IMR-90 (cell line): ENCODE measurements at regions not wholly inside any gene's neighbourhood (a gene's known extent, or its start where the extent isn't known, plus 50 kb on each side); places are given as distances from the start of the nearest gene placed in this dataset.

Experiments used
- ATAC-seq: fragments of 200-7000 bp; cut with Tn5 transposase; 2 replicates; pipeline ENCODE4 v1.9.1; 2020; ENCODE audit warnings: low read depth, mild to moderate bottlenecking, moderate library complexity
- BruUV-seq: library from RNA; stranded (reverse); fragments of 400-500 nt; replicated peaks from 2 replicates; lab custom pipeline; 2021; lab: Mats Ljungman, UMichigan
- CTCF ChIA-PET: fragments of 300-600 bp; formaldehyde crosslinking; extraction: SDS; loops from one replicate; lab custom pipeline; 2021; ENCODE audit warnings: antibody characterized with exemption; lab: Yijun Ruan, JAX
- POLR2A ChIA-PET: fragments of 300-600 bp; sonication (Branson Sonifier 250); formaldehyde crosslinking; loops from one replicate; lab custom pipeline; 2022; ENCODE audit warnings: antibody characterized with exemption; ENCODE audit not compliant: unreplicated experiment; lab: Charles Lee
- DNase-seq: peaks from one replicate; pipeline ENCODE4 v3.0.0; 2013
- H2AFZ ChIP-seq: replicated peaks from 2 replicates; pipeline ENCODE3; 2013; ENCODE audit warnings: low read length, mild to moderate bottlenecking; ENCODE audit not compliant: poor library complexity
- H2AK5ac ChIP-seq: 2 replicates; pipeline ENCODE4 v1.6.1; 2013; ENCODE audit warnings: low read depth, low read length, inconsistent platforms
- H2AK9ac ChIP-seq: replicated peaks from 2 replicates; pipeline ENCODE3; 2013; ENCODE audit warnings: mild to moderate bottlenecking, low read depth, low read length, moderate library complexity; ENCODE audit not compliant: poor library complexity
- H2BK120ac ChIP-seq: 2 replicates; pipeline ENCODE4 v1.6.1; 2013; ENCODE audit warnings: low read depth, low read length, inconsistent platforms
- H2BK15ac ChIP-seq: 3 replicates; pipeline ENCODE4 v1.6.1; 2013; ENCODE audit warnings: low read depth, low read length, inconsistent platforms
- H2BK20ac ChIP-seq: 2 replicates; pipeline ENCODE4 v1.6.1; 2013; ENCODE audit warnings: low read depth, mild to moderate bottlenecking, inconsistent platforms, low read length, moderate library complexity
- H2BK5ac ChIP-seq: 2 replicates; pipeline ENCODE4 v1.6.1; 2013; ENCODE audit warnings: mild to moderate bottlenecking, low read depth, low read length, inconsistent platforms; ENCODE audit not compliant: poor library complexity, severe bottlenecking
- H3K14ac ChIP-seq: replicated peaks from 2 replicates; pipeline ENCODE4 v1.6.1; 2013; ENCODE audit warnings: low read depth, low read length, inconsistent platforms
- H3K18ac ChIP-seq: 2 replicates; pipeline ENCODE4 v1.6.1; 2013; ENCODE audit warnings: low read depth, low read length, control low read depth
- H3K23ac ChIP-seq: 2 replicates; pipeline ENCODE4 v1.6.1; 2013; ENCODE audit warnings: low read depth, low read length, inconsistent platforms
- H3K27ac ChIP-seq: 2 replicates; pipeline ENCODE4 v1.5.1; 2013; ENCODE audit warnings: mild to moderate bottlenecking, control low read depth, low read length; ENCODE audit not compliant: insufficient read depth
- H3K27me3 ChIP-seq: 2 replicates; pipeline ENCODE4 v1.6.1; 2013; ENCODE audit warnings: low read length; ENCODE audit not compliant: control insufficient read depth, insufficient read depth
- H3K36me3 ChIP-seq: 2 replicates; pipeline ENCODE4 v1.6.1; 2013; ENCODE audit warnings: low read length, mixed read lengths; ENCODE audit not compliant: control insufficient read depth, insufficient read depth
- H3K4ac ChIP-seq: 2 replicates; pipeline ENCODE4 v1.6.1; 2013; ENCODE audit warnings: low read depth, low read length, inconsistent platforms
- H3K4me1 ChIP-seq: 2 replicates; pipeline ENCODE4 v1.6.1; 2013; ENCODE audit warnings: low read length, mixed read lengths; ENCODE audit not compliant: control insufficient read depth, insufficient read depth
- H3K4me2 ChIP-seq: 2 replicates; pipeline ENCODE4 v1.6.1; 2013; ENCODE audit warnings: low read depth, mild to moderate bottlenecking, control low read depth, low read length, moderate library complexity
- H3K4me3 ChIP-seq: 2 replicates; pipeline ENCODE4 v1.5.1; 2013; ENCODE audit warnings: low read depth, mild to moderate bottlenecking, control low read depth, low read length, moderate library complexity; ENCODE audit not compliant: insufficient read depth
- H3K56ac ChIP-seq: 2 replicates; pipeline ENCODE4 v1.6.1; 2013; ENCODE audit warnings: low read length, inconsistent platforms; ENCODE audit not compliant: insufficient read depth; ENCODE audit errors: extremely low read depth
- H3K79me1 ChIP-seq, 2 experiments: 2 replicates each; pipeline ENCODE4 v1.6.1; 2013; ENCODE audit warnings: low read length in 2 of 2, inconsistent platforms in 1 of 2, low read depth in 1 of 2
- H3K9ac ChIP-seq: 2 replicates; pipeline ENCODE4 v1.6.1; 2013; ENCODE audit warnings: low read depth, low read length, control low read depth
- H3K9me1 ChIP-seq: 2 replicates; pipeline ENCODE4 v1.6.1; 2013; ENCODE audit warnings: low read length, inconsistent platforms; ENCODE audit not compliant: insufficient read depth
- H3K9me3 ChIP-seq: 2 replicates; pipeline ENCODE4 v1.6.1; 2013; ENCODE audit warnings: low read length; ENCODE audit not compliant: control insufficient read depth, insufficient read depth
- H4K20me1 ChIP-seq: 2 replicates; pipeline ENCODE4 v1.6.1; 2013; ENCODE audit warnings: low read length, inconsistent platforms; ENCODE audit not compliant: insufficient read depth
- H4K5ac ChIP-seq: 2 replicates; pipeline ENCODE4 v1.6.1; 2013; ENCODE audit warnings: mild to moderate bottlenecking, low read depth, low read length, control low read depth
- H4K8ac ChIP-seq, 2 experiments: 2 replicates each; pipeline ENCODE4 v1.6.1; 2013; ENCODE audit warnings: low read depth in 2 of 2, low read length in 2 of 2, control low read depth in 1 of 2, inconsistent platforms in 1 of 2
- H4K91ac ChIP-seq: 2 replicates; pipeline ENCODE4 v1.6.1; 2013; ENCODE audit warnings: low read depth, low read length, inconsistent platforms; ENCODE audit not compliant: insufficient read depth
- CHD1 ChIP-seq: IDR thresholded peaks from 2 replicates; pipeline ENCODE4 v1.6.1; 2012; ENCODE audit warnings: low read depth, low read length, improper control_type of control experiment
- MAFK ChIP-seq: IDR thresholded peaks from 2 replicates; pipeline ENCODE4 v1.6.1; 2012; ENCODE audit warnings: low read depth, low read length, improper control_type of control experiment
- RFX5 ChIP-seq: IDR thresholded peaks from 2 replicates; pipeline ENCODE4 v1.8.0; 2012; ENCODE audit warnings: low read depth, mild to moderate bottlenecking, low read length, moderate library complexity
- WGBS, 2 experiments: methylation state at CpG; one replicate each; pipeline versions ENCODE4 v1.1.5 to v1.1.7; 2013; ENCODE audit warnings: missing lambda C conversion rate in 2 of 2; ENCODE audit not compliant: insufficient read length in 1 of 2; ENCODE audit errors: extremely low coverage in 2 of 2; 5-methylcytosine and 5-hydroxymethylcytosine counted together
- dilution Hi-C: fragments of 300-500 bp; cut with HindIII; formaldehyde crosslinking; loops from one replicate; pipeline ENCODE4 v1.14.3; 2018; ENCODE audit warnings: low sequenced_read_pairs; ENCODE audit not compliant: unreplicated experiment
- in situ Hi-C: fragments of 300-500 bp; cut with MboI; formaldehyde crosslinking; loops from 3 replicates; pipeline ENCODE4 v1.14.3; 2019; ENCODE audit warnings: low sequenced_read_pairs, inconsistent platforms, mixed read lengths
- intact Hi-C: fragments of 100-400 bp; cut with micrococcal nuclease; formaldehyde crosslinking; loops from 2 replicates; pipeline ENCODE4 v1.10.0; 2022
- TF ChIP-seq, protein P1 (sequence below): conservative IDR thresholded peaks from 2 replicates; pipeline ENCODE4 v1.5.1; 2012; ENCODE audit warnings: mild to moderate bottlenecking, low read depth, low read length, improper control_type of control experiment

- intact Hi-C loops (no loop called here), dilution Hi-C loops (no loop called here), in situ Hi-C loops (loop anchor here (25.0 kb wide), 1 partner anchor 417 kb away; no protein-coding TSS in a partner anchor)
- H3K79me1 ChIP-seq, result no peaks in the 10 kb centered on the region
- H4K91ac ChIP-seq, result no peak overlapping the region
- H4K5ac ChIP-seq, result no peak overlapping the region
- no peak overlapping the region for H3K14ac ChIP-seq
- H3K56ac ChIP-seq, result no peak overlapping the region
- H3K36me3 ChIP-seq, result no peaks in the 10 kb centered on the region
- no peak overlapping the region for H3K4me2 ChIP-seq
- no peak overlapping the region for H2BK5ac ChIP-seq
- TF ChIP-seq CHD1 (no peak), MAFK (no peak), RFX5 (no peak)
- TF ChIP-seq, protein P1, sequence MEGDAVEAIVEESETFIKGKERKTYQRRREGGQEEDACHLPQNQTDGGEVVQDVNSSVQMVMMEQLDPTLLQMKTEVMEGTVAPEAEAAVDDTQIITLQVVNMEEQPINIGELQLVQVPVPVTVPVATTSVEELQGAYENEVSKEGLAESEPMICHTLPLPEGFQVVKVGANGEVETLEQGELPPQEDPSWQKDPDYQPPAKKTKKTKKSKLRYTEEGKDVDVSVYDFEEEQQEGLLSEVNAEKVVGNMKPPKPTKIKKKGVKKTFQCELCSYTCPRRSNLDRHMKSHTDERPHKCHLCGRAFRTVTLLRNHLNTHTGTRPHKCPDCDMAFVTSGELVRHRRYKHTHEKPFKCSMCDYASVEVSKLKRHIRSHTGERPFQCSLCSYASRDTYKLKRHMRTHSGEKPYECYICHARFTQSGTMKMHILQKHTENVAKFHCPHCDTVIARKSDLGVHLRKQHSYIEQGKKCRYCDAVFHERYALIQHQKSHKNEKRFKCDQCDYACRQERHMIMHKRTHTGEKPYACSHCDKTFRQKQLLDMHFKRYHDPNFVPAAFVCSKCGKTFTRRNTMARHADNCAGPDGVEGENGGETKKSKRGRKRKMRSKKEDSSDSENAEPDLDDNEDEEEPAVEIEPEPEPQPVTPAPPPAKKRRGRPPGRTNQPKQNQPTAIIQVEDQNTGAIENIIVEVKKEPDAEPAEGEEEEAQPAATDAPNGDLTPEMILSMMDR, result no peak
- H3K23ac ChIP-seq, result no peak overlapping the region
- H3K18ac ChIP-seq, result no peak overlapping the region
- H2AK9ac ChIP-seq, result no peak overlapping the region
- H3K27ac ChIP-seq, result no peak overlapping the region
- no peaks in the 10 kb centered on the region for H4K20me1 ChIP-seq
- no peak overlapping the region for H3K4me3 ChIP-seq
- no peak overlapping the region for H2BK20ac ChIP-seq
- ChIA-PET CTCF (no interaction called here), POLR2A (no interaction called here)
- DNase-seq (no peak), ATAC-seq (no peak)
- H4K8ac ChIP-seq, result no peak overlapping the region
- H2AK5ac ChIP-seq, result no peak overlapping the region
- no peak overlapping the region for H3K4ac ChIP-seq
- H3K27me3 ChIP-seq, result no peaks in the 10 kb centered on the region
- WGBS, 2 experiments, result no CpG with 5 or more reads among the region's 7 CpGs
- H2BK15ac ChIP-seq, result no peak overlapping the region
- H2AFZ ChIP-seq, result no peak overlapping the region
- peaks cover 10% of the 10 kb centered on the region; the same call in 1 of the 2 replicates for H3K9me3 ChIP-seq
- BruUV-seq, result no TSS peak
- no peaks in the 10 kb centered on the region for H3K9me1 ChIP-seq
- no peaks in the 10 kb centered on the region for H3K4me1 ChIP-seq
- no peak overlapping the region for H3K9ac ChIP-seq
- H2BK120ac ChIP-seq, result no peak overlapping the region
Measured at GRCh38 chr7:98729121-98729520, 112.0 kb downstream of the NPTX2 start.
